ENCODE measurements at regions not wholly inside any gene's neighbourhood (a gene's known extent, or its start where the extent isn't known, plus 50 kb on each side); places are given as distances from the start of the nearest gene placed in this dataset.

DNA sequence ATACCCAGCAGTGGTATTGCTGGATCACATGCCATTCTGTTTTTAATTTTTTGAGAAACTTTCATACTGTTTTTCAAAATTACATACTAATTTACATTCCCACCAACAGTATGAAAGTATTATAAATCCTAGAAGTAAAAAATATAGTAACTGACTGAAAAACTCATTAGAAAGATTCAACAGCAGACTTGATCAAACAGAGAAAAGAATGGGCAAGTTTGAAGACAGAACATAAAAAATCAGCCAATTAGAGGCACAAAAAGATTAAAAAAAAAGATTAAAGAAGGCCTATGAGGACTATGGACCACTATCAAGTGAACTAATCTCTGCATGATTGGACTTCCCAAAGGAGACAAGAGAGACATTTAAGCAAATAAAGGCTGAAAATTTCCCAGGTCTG lies 144.0 kb upstream of the GRIK2 start:
- no peaks in the 10 kb centered on the region for H3K36me3 Mint-ChIP-seq (ENCODE audit: low read depth)
- DNase-seq, result no peak
- CTCF ChIA-PET, result interaction anchor here (0.7 kb wide), 1 partner anchor 265 kb away, joined by 4 read pairs; no protein-coding TSS in a partner anchor
- intact Hi-C loops (cut with micrococcal nuclease), result no loop called here
- peaks cover 15% of the 10 kb centered on the region for H3K9me3 Mint-ChIP-seq
- H3K27ac Mint-ChIP-seq, result no peak overlapping the region
- no peaks in the 10 kb centered on the region for H3K4me1 Mint-ChIP-seq (ENCODE audit: low read depth)
- H3K27me3 Mint-ChIP-seq (ENCODE audit: low read depth), result no peaks in the 10 kb centered on the region
- H3K4me3 Mint-ChIP-seq, result no peak overlapping the region

- intact Hi-C loops (cut with micrococcal nuclease), result no loop called here
- Mint-ChIP-seq H3K36me3 (ENCODE audit: low read depth) (no peaks in the 10 kb centered on the region), H3K4me1 (ENCODE audit: low read depth) (no peaks in the 10 kb centered on the region), H3K4me3 (no peak overlapping the region), H3K9me3 (peaks cover 10% of the 10 kb centered on the region), H3K27me3 (ENCODE audit: low read depth) (no peaks in the 10 kb centered on the region), H3K27ac (no peak overlapping the region)
- no peak for DNase-seq
- CTCF ChIA-PET, result no interaction called here
Measured at GRCh38 chr6:101257163-101257562, 136.3 kb upstream of the GRIK2 start.

- Mint-ChIP-seq H3K27ac (no peak overlapping the region), H3K4me3 (no peak overlapping the region), H3K9me3 (peaks cover 10% of the 10 kb centered on the region), H3K4me1 (ENCODE audit: low read depth) (no peaks in the 10 kb centered on the region), H3K36me3 (ENCODE audit: low read depth) (no peaks in the 10 kb centered on the region), H3K27me3 (ENCODE audit: low read depth) (no peaks in the 10 kb centered on the region)
- intact Hi-C loops (cut with micrococcal nuclease), result no loop called here
- CTCF ChIA-PET, result interaction anchor here (0.9 kb wide), 1 partner anchor 26 kb away, joined by 4 read pairs; no protein-coding TSS in a partner anchor
- no peak for DNase-seq
Measured at GRCh38 chr6:101259505-101259904, 134.0 kb upstream of the GRIK2 start.

- CTCF ChIA-PET, result no interaction called here
- H3K36me3 Mint-ChIP-seq (ENCODE audit: low read depth), result no peaks in the 10 kb centered on the region
Measured at GRCh38 chr6:101263596-101263995, 129.9 kb upstream of the GRIK2 start.

GRCh38 chr6:101266063-101266462 lies 127.4 kb upstream of the GRIK2 start:
- no peaks in the 10 kb centered on the region for H3K27me3 Mint-ChIP-seq (ENCODE audit: low read depth)
- no peak overlapping the region for H3K27ac Mint-ChIP-seq
- H3K9me3 Mint-ChIP-seq, result peaks cover 3% of the 10 kb centered on the region
- CTCF ChIA-PET, result no interaction called here
- H3K4me1 Mint-ChIP-seq (ENCODE audit: low read depth), result peaks cover 12% of the 10 kb centered on the region
- H3K36me3 Mint-ChIP-seq (ENCODE audit: low read depth), result no peaks in the 10 kb centered on the region
- no peak overlapping the region for H3K4me3 Mint-ChIP-seq
- intact Hi-C loops (cut with micrococcal nuclease), result no loop called here
- DNase-seq, result no peak

More at GRCh38 chr6:101263596-101263995, 129.9 kb upstream of the GRIK2 start:
- H3K27me3 Mint-ChIP-seq (ENCODE audit: low read depth), result no peaks in the 10 kb centered on the region
- no peak overlapping the region for H3K4me3 Mint-ChIP-seq
- intact Hi-C loops (cut with micrococcal nuclease), result no loop called here
- no peak overlapping the region for H3K27ac Mint-ChIP-seq
- H3K4me1 Mint-ChIP-seq (ENCODE audit: low read depth), result peaks cover 12% of the 10 kb centered on the region
- DNase-seq, result no peak
- H3K9me3 Mint-ChIP-seq, result peaks cover 1% of the 10 kb centered on the region

DNA sequence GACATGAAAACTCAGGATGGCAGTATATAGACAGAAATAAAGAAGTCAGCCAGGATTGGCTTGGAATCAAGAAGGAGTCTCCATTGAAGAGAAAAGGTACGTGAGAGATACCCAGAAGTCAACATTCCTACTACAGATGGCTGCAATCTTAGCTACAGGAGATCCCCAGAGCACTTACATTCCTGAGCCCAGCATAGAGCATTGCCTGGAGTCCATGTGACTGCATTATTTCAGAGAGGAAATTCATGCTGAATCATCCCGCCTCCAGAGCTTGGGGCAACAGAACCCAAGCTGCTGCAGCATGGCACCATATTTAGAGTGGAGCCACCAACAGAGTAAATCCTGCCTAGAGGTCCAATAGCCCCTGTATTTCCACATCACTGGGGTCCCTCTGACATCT lies 125.0 kb upstream of the GRIK2 start:
- Mint-ChIP-seq H3K27ac (no peak overlapping the region), H3K4me3 (no peak overlapping the region), H3K27me3 (ENCODE audit: low read depth) (no peaks in the 10 kb centered on the region), H3K36me3 (ENCODE audit: low read depth) (no peaks in the 10 kb centered on the region), H3K9me3 (peaks cover 3% of the 10 kb centered on the region), H3K4me1 (ENCODE audit: low read depth) (peaks cover 12% of the 10 kb centered on the region)
- CTCF ChIA-PET, result no interaction called here
- no peak for DNase-seq
- intact Hi-C loops (cut with micrococcal nuclease), result no loop called here

DNA sequence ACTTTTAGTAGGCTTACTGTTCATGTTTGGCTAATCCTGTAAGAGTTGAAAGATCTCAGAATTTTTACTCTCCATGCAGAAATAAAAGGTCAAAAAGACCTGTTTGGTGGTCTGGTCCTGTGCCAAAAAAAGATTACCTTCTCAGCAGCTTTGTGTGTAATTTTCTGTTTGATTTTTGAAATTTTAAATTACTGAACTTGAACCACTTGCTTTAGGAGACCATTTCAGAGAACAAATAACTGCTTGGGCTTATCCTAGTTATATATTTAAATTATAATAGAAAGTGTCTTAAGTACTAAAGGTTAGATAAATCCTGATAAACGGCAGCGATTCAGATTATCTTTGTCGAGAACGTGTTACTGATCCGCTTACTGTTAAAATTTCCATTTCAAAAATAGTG lies 118.3 kb upstream of the GRIK2 start:
- DNase-seq, result no peak
- CTCF ChIA-PET, result no interaction called here
- H3K9me3 Mint-ChIP-seq, result no peaks in the 10 kb centered on the region
- intact Hi-C loops (cut with micrococcal nuclease), result no loop called here
- no peaks in the 10 kb centered on the region for H3K27me3 Mint-ChIP-seq (ENCODE audit: low read depth)
- no peaks in the 10 kb centered on the region for H3K4me1 Mint-ChIP-seq (ENCODE audit: low read depth)
- H3K27ac Mint-ChIP-seq, result no peak overlapping the region
- no peak overlapping the region for H3K4me3 Mint-ChIP-seq
- no peaks in the 10 kb centered on the region for H3K36me3 Mint-ChIP-seq (ENCODE audit: low read depth)

DNA sequence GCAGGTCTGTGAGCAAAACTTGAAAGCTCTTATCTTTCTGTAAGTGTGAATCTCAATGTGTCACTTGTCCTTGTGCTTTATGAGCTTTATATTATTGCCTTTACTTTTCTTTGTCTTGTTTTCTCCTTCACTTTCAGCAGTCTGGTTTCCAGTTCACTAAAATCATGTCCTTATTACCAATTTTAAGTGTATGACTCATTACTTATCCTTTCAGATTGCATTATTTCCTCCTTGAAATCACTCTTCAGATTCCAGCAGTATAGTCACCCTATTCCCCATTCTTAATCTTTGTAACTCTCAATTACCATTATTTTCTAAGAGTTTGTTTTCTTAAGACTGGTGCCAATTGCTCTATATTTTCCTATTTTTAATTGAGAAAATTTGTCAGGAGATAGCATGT lies 117.4 kb upstream of the GRIK2 start:
- CTCF ChIA-PET, result no interaction called here

DNA sequence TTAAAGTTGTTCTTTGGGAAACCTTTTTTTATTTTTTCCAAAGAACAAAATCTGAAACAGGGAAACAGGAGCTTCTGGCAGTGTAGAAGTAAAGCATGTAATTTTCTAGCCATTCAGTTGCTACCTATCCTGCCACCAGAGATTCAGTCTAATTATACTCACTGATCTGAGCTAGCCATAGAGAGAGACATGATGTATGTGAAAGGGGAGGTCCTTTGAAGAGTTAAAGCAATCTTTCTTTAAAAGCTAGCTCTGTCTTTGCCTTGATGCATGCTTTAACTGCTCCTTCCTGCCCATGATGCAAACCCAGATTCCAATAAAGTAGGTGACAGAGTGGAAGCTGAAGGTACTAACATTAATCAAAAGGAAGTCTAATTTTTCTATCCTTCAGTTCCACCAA lies 114.1 kb upstream of the GRIK2 start:
- H3K4me1 Mint-ChIP-seq (ENCODE audit: low read depth), result no peaks in the 10 kb centered on the region
- intact Hi-C loops (cut with micrococcal nuclease), result no loop called here
- H3K36me3 Mint-ChIP-seq (ENCODE audit: low read depth), result no peaks in the 10 kb centered on the region
- DNase-seq, result no peak
- H3K27ac Mint-ChIP-seq, result no peak overlapping the region
- no peaks in the 10 kb centered on the region for H3K27me3 Mint-ChIP-seq (ENCODE audit: low read depth)
- CTCF ChIA-PET, result no interaction called here
- H3K4me3 Mint-ChIP-seq, result no peak overlapping the region
- no peaks in the 10 kb centered on the region for H3K9me3 Mint-ChIP-seq

More for the DNA sequence above, 117.4 kb upstream of the GRIK2 start:
- H3K4me3 Mint-ChIP-seq, result no peak overlapping the region
- no peaks in the 10 kb centered on the region for H3K27me3 Mint-ChIP-seq (ENCODE audit: low read depth)
- DNase-seq, result no peak
- no peaks in the 10 kb centered on the region for H3K36me3 Mint-ChIP-seq (ENCODE audit: low read depth)
- H3K9me3 Mint-ChIP-seq, result no peaks in the 10 kb centered on the region
- no peaks in the 10 kb centered on the region for H3K4me1 Mint-ChIP-seq (ENCODE audit: low read depth)
- intact Hi-C loops (cut with micrococcal nuclease), result no loop called here
- no peak overlapping the region for H3K27ac Mint-ChIP-seq

- no peak overlapping the region for H3K27ac Mint-ChIP-seq
- no peaks in the 10 kb centered on the region for H3K36me3 Mint-ChIP-seq (ENCODE audit: low read depth)
- no peaks in the 10 kb centered on the region for H3K9me3 Mint-ChIP-seq
- no peaks in the 10 kb centered on the region for H3K27me3 Mint-ChIP-seq (ENCODE audit: low read depth)
- CTCF ChIA-PET, result interaction anchor here (0.6 kb wide), 1 partner anchor 45 kb away, joined by 4 read pairs; no protein-coding TSS in a partner anchor
- H3K4me1 Mint-ChIP-seq (ENCODE audit: low read depth), result no peaks in the 10 kb centered on the region
- H3K4me3 Mint-ChIP-seq, result no peak overlapping the region
- no peak for DNase-seq
- intact Hi-C loops (cut with micrococcal nuclease), result no loop called here
Measured at GRCh38 chr6:101281266-101281665, 112.2 kb upstream of the GRIK2 start.

DNA sequence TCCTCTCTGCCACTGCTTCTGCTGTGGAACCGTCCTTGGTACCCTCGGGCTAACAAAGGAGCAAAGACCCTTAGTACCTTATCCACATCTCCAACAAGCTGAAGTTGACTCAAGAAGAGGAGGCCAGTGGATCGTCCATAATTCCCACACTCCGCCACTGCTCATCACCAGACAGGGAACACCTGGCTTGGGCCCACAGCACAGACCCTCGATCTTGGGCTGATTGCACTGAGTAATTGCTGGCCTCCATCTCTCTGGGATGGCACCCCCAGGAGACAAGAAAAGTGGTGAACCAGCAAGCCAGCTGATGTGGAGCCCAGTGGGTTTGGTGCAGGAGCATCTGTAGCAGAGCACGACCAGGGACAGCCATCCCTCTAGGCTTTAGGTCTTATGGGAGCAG lies 109.4 kb upstream of the GRIK2 start:
- no peaks in the 10 kb centered on the region for H3K9me3 Mint-ChIP-seq
- no peaks in the 10 kb centered on the region for H3K36me3 Mint-ChIP-seq (ENCODE audit: low read depth)
- H3K27me3 Mint-ChIP-seq (ENCODE audit: low read depth), result no peaks in the 10 kb centered on the region
- intact Hi-C loops (cut with micrococcal nuclease), result no loop called here
- no peaks in the 10 kb centered on the region for H3K4me1 Mint-ChIP-seq (ENCODE audit: low read depth)
- no peak overlapping the region for H3K4me3 Mint-ChIP-seq
- H3K27ac Mint-ChIP-seq, result no peak overlapping the region
- no peak for DNase-seq
- CTCF ChIA-PET, result no interaction called here

DNA sequence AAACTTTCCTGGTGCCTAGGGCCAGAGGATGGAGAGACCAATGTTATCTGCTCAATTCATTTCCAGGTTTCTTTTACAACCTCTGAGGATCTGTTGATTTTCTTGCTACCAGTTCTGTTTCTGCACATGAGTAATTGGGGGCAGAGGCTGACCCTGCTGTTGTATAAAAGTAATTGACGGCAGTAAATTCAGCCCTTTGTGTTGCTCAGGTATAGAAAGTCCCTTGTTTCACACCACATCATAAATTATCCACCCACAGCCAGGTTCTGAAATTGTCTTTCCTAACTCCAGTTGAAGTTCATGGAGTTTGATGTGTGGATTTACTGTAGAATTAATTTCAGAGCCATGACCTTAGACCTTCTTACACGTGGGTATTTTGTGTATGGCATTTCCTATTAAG lies 107.4 kb upstream of the GRIK2 start:
- Mint-ChIP-seq H3K36me3 (ENCODE audit: low read depth) (no peaks in the 10 kb centered on the region), H3K27ac (no peak overlapping the region), H3K9me3 (no peaks in the 10 kb centered on the region), H3K27me3 (ENCODE audit: low read depth) (no peaks in the 10 kb centered on the region), H3K4me3 (no peak overlapping the region), H3K4me1 (ENCODE audit: low read depth) (no peaks in the 10 kb centered on the region)
- CTCF ChIA-PET, result no interaction called here
- no peak for DNase-seq
- intact Hi-C loops (cut with micrococcal nuclease), result no loop called here

GRCh38 chr6:101290346-101290745 lies 103.2 kb upstream of the GRIK2 start:
- Mint-ChIP-seq H3K4me3 (no peak overlapping the region), H3K9me3 (peaks cover 6% of the 10 kb centered on the region), H3K36me3 (ENCODE audit: low read depth) (no peaks in the 10 kb centered on the region), H3K4me1 (ENCODE audit: low read depth) (no peaks in the 10 kb centered on the region), H3K27ac (no peak overlapping the region), H3K27me3 (ENCODE audit: low read depth) (no peaks in the 10 kb centered on the region)
- CTCF ChIA-PET, result interaction anchor here (0.6 kb wide), 2 partner anchors 1269 to 1480 kb away, joined by 3 read pairs; no protein-coding TSS in a partner anchor
- intact Hi-C loops (cut with micrococcal nuclease), result no loop called here
- DNase-seq, result no peak

Data from activated naive CD4-positive, alpha-beta T cell treated with anti-CD3 and anti-CD28 coated beads for 36 hours (primary cell).